C1 segment of cervical spinal cord (tissue), 14 donors: ENCODE measurements at regions not wholly inside any gene's neighbourhood (a gene's known extent, or its start where the extent isn't known, plus 50 kb on each side); places are given as distances from the start of the nearest gene placed in this dataset.

Experiments
- DNase-seq, 14 donors: peaks; one replicate each; lab custom pipeline; 2025; lab: John Stamatoyannopoulos, UW

- peak in 6 of 14 donors; percentile 4 to 36 (median 9) for DNase-seq
These were observed 311.9 kb upstream of the SULF2 start for GRCh38 chr20:48096957-48097890.

GRCh38 chr20:48096212-48096875 is 311.1 kb upstream of the SULF2 start:
- DNase-seq: no peak

- no peak for DNase-seq
These were observed 309.7 kb upstream of the SULF2 start for GRCh38 chr20:48094944-48095343.

- no peak for DNase-seq
These were observed 309.0 kb upstream of the SULF2 start for GRCh38 chr20:48094196-48094749.

GRCh38 chr20:48092596-48093280 is 307.5 kb upstream of the SULF2 start:
- no peak for DNase-seq

- DNase-seq: no peak
These were observed 305.5 kb upstream of the SULF2 start for GRCh38 chr20:48090784-48091183.

GRCh38 chr20:48090314-48090713 is 305.0 kb upstream of the SULF2 start:
- no peak for DNase-seq

- no peak for DNase-seq
These were observed 295.3 kb upstream of the SULF2 start for GRCh38 chr20:48080583-48080982.

GRCh38 chr20:48079028-48079427 is 293.7 kb upstream of the SULF2 start:
- no peak for DNase-seq

- no peak for DNase-seq
These were observed 291.5 kb upstream of the SULF2 start for GRCh38 chr20:48076747-48077146.

- no peak for DNase-seq
These were observed 291.0 kb upstream of the SULF2 start for GRCh38 chr20:48076247-48076646.

- no peak for DNase-seq
These were observed 290.4 kb upstream of the SULF2 start for GRCh38 chr20:48075591-48076174.

GRCh38 chr20:48070991-48071652 is 285.8 kb upstream of the SULF2 start:
- DNase-seq: peak in 1 of 14 donors; percentile 1

GRCh38 chr20:48069596-48069995 is 284.3 kb upstream of the SULF2 start:
- DNase-seq: no peak

GRCh38 chr20:48066851-48067250 is 281.6 kb upstream of the SULF2 start:
- DNase-seq: no peak

- no peak for DNase-seq
These were observed 281.0 kb upstream of the SULF2 start for GRCh38 chr20:48066246-48066645.

- DNase-seq: no peak
These were observed 280.6 kb upstream of the SULF2 start for GRCh38 chr20:48065833-48066232.

- DNase-seq: no peak
These were observed 279.6 kb upstream of the SULF2 start for GRCh38 chr20:48064929-48065328.

- DNase-seq: no peak
These were observed 275.8 kb upstream of the SULF2 start for GRCh38 chr20:48060841-48061720.
